ENCODE measurements at regions not wholly inside any gene's neighbourhood (a gene's known extent, or its start where the extent isn't known, plus 50 kb on each side); places are given as distances from the start of the nearest gene placed in this dataset.

DNA sequence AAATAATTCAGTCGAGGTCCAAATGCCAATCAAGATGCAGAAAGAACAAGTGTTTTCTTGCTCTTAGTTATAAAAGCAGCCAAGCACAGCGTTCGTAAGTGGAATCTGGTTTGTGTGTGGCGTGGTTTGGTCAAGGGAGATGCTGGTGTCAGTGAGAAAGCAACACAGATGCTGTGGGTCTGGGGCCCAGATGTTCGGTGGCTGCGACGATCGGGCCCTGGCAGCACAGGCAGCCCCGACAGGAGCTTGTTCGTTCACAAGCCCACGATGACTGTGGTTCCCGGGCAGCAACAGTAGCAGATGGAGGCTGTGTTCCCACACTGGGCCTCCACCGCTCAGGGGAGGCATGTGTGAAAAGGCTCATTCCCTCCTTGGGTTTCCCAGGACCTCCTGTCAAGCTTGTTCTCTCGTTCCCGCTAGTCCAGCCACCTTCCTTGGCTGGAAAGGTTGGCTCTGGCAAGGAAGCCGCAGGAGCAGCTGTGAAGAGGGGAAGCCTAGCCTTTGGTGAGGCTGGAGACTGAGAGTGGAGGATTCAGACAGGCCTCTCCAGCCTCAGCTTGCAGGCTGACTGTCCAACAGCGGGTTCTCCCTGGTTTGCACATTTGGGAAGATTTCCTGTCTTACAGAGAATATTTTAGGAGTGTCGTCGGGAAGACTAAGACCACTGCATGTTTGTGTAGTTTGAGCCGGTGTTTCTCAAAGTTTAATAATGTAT lies 304.7 kb downstream of the QKI start:
- TF ChIP-seq POLR2A (IDR thresholded peaks at IDR 0.05) (no peak), CTCF (IDR thresholded peaks at IDR 0.05) (no peak)
